ENCODE measurements at regions not wholly inside any gene's neighbourhood (a gene's known extent, or its start where the extent isn't known, plus 50 kb on each side); places are given as distances from the start of the nearest gene placed in this dataset.

DNA sequence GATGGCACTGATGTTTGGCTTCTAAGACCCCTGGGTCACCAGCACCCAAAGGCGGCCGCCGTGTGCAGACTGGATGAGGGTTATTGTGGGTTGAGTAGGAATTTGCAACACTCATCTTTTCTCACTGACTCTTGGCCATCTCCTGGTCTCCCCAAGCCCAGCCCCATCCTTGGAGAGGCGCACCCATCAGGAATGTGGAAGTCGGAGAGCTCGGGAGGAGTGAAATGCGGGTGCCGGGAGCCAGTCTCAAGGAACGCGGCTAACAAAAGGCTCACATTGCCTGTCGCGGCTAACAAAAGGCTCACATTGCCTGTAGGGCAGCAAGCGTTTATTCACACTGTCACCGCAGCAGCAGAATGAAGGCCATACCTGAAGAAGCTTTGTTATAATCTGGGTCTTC, 248.6 kb downstream of the FOXL1 start:
- Histone ChIP-seq H2BK15ac (ENCODE audit: low read depth, poor library complexity, severe bottlenecking) (no peak overlapping the region), H3K4me3 (ENCODE audit: insufficient read depth in 1 of 2, low read depth in 1 of 2, low read length in 2 of 2) (no peak overlapping the region), H3K27me3 (ENCODE audit: control insufficient read depth in 1 of 2, insufficient read depth in 1 of 2, low read length in 2 of 2) (peaks cover 0 to 93% of the 10 kb centered on the region in 2 experiments), H3K14ac (ENCODE audit: low read length in 2 of 2) (no peak overlapping the region), H2BK5ac (ENCODE audit: low read depth, low read length, poor library complexity, severe bottlenecking) (no peak overlapping the region), H3K4ac (ENCODE audit: low read depth in 1 of 2, low read length in 2 of 2) (no peak overlapping the region), H3K36me3 (ENCODE audit: control insufficient read depth in 1 of 2, insufficient read depth in 2 of 2, low read depth in 1 of 2, low read length in 2 of 2) (no peaks in the 10 kb centered on the region), H2AK5ac (ENCODE audit: low read length, severe bottlenecking) (no peak overlapping the region), H3K23ac (ENCODE audit: low read length in 2 of 2) (no peak overlapping the region), H4K8ac (ENCODE audit: low read length) (no peak overlapping the region), H3K79me1 (replicated peaks; ENCODE audit: low read length, poor library complexity, severe bottlenecking) (no peaks in the 10 kb centered on the region), H4K91ac (ENCODE audit: low read length) (no peak overlapping the region), H3K27ac (ENCODE audit: low read length, poor library complexity, severe bottlenecking) (no peak overlapping the region), H2BK12ac (ENCODE audit: low read length in 2 of 2) (no peak overlapping the region), H3K9me3 (ENCODE audit: control insufficient read depth, low read length) (no peaks in the 10 kb centered on the region), H3K4me1 (ENCODE audit: control insufficient read depth, insufficient read depth, low read depth, low read length) (peaks cover 21% of the 10 kb centered on the region), H3K4me2 (ENCODE audit: low read length, poor library complexity, severe bottlenecking) (no peak overlapping the region), H2AFZ (ENCODE audit: low read depth, low read length) (no peak overlapping the region), H3K18ac (ENCODE audit: low read depth in 1 of 2, low read length in 2 of 2) (no peak overlapping the region), H3K9ac (ENCODE audit: low read length) (no peak overlapping the region), H2BK120ac (ENCODE audit: low read depth, low read length) (no peak overlapping the region)
- WGBS: 56% methylated on average over 11 of the region's 14 CpGs
- DNase-seq: no peak

DNA sequence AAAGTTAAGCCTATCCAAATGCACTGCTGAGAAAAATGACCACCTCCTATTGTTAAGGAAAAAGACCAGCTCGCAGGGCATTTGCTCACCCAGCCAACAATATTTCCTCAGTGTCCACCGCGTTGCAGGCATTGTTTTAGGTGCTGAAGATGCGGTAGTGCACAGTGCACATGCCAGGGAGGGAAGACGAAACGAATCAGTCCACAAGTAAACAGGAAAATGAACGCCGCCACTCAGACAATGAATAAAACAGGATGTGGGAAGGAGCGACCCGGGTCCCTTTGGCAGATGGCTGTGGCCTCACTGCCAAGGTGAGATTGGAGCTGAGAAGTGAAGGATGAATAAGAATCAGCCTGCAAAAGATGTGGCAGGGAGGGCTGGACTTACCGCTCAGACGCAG, 249.2 kb downstream of the FOXL1 start:
- H2BK12ac ChIP-seq (ENCODE audit: low read length in 2 of 2): no peak overlapping the region
- H3K4me2 ChIP-seq (ENCODE audit: low read length, poor library complexity, severe bottlenecking): no peak overlapping the region
- no peak overlapping the region for H2AFZ ChIP-seq (ENCODE audit: low read depth, low read length)
- H2BK120ac ChIP-seq (ENCODE audit: low read depth, low read length): no peak overlapping the region
- no peak overlapping the region for H3K4me3 ChIP-seq (ENCODE audit: insufficient read depth in 1 of 2, low read depth in 1 of 2, low read length in 2 of 2)
- WGBS: 55% methylated on average over 12 of the region's 12 CpGs
- H3K23ac ChIP-seq (ENCODE audit: low read length in 2 of 2): no peak overlapping the region
- H4K91ac ChIP-seq (ENCODE audit: low read length): no peak overlapping the region
- no peak overlapping the region for H3K18ac ChIP-seq (ENCODE audit: low read depth in 1 of 2, low read length in 2 of 2)
- H3K4me1 ChIP-seq (ENCODE audit: control insufficient read depth, insufficient read depth, low read depth, low read length): peaks cover 20% of the 10 kb centered on the region
- no peak overlapping the region for H2BK5ac ChIP-seq (ENCODE audit: low read depth, low read length, poor library complexity, severe bottlenecking)
- no peak overlapping the region for H2AK5ac ChIP-seq (ENCODE audit: low read length, severe bottlenecking)
- no peak overlapping the region for H2BK15ac ChIP-seq (ENCODE audit: low read depth, poor library complexity, severe bottlenecking)
- H3K9ac ChIP-seq (ENCODE audit: low read length): no peak overlapping the region
- no peak overlapping the region for H4K8ac ChIP-seq (ENCODE audit: low read length)
- H3K27ac ChIP-seq (ENCODE audit: low read length, poor library complexity, severe bottlenecking): no peak overlapping the region
- H3K14ac ChIP-seq (ENCODE audit: low read length in 2 of 2): no peak overlapping the region
- H3K27me3 ChIP-seq (ENCODE audit: control insufficient read depth in 1 of 2, insufficient read depth in 1 of 2, low read length in 2 of 2): peaks cover 0 to 87% of the 10 kb centered on the region in 2 experiments
- no peaks in the 10 kb centered on the region for H3K36me3 ChIP-seq (ENCODE audit: control insufficient read depth in 1 of 2, insufficient read depth in 2 of 2, low read depth in 1 of 2, low read length in 2 of 2)
- no peaks in the 10 kb centered on the region for H3K9me3 ChIP-seq (ENCODE audit: control insufficient read depth, low read length)
- no peak for DNase-seq
- no peak overlapping the region for H3K4ac ChIP-seq (ENCODE audit: low read depth in 1 of 2, low read length in 2 of 2)
- no peaks in the 10 kb centered on the region for H3K79me1 ChIP-seq (replicated peaks; ENCODE audit: low read length, poor library complexity, severe bottlenecking)

DNA sequence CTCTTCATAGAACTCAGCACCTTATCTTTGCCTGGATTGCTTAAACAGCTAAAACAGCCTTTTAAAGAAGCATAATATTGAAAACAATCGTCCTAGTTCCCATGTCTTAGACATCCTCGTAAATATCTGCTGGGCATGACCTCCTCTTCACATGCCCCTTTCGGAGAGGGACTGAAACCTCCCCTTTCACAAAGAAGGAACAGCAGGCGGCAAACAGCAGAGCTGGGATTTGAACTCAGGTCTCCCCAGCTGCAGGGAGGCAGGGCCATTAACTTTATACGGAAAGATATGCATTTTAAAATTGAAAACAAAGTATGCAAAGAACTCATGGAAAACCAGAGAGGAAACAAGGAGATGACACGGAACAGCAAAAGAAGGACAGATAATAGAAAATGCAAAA, 249.9 kb downstream of the FOXL1 start:
- Histone ChIP-seq H3K14ac (ENCODE audit: low read length in 2 of 2) (no peak overlapping the region), H3K79me1 (replicated peaks; ENCODE audit: low read length, poor library complexity, severe bottlenecking) (no peaks in the 10 kb centered on the region), H3K4me3 (ENCODE audit: insufficient read depth in 1 of 2, low read depth in 1 of 2, low read length in 2 of 2) (no peak overlapping the region), H3K27me3 (ENCODE audit: control insufficient read depth in 1 of 2, insufficient read depth in 1 of 2, low read length in 2 of 2) (peaks cover 0 to 80% of the 10 kb centered on the region in 2 experiments), H4K8ac (ENCODE audit: low read length) (no peak overlapping the region), H3K9ac (ENCODE audit: low read length) (no peak overlapping the region), H3K23ac (ENCODE audit: low read length in 2 of 2) (no peak overlapping the region), H2BK120ac (ENCODE audit: low read depth, low read length) (no peak overlapping the region), H3K36me3 (ENCODE audit: control insufficient read depth in 1 of 2, insufficient read depth in 2 of 2, low read depth in 1 of 2, low read length in 2 of 2) (no peaks in the 10 kb centered on the region), H2AFZ (ENCODE audit: low read depth, low read length) (no peak overlapping the region), H3K27ac (ENCODE audit: low read length, poor library complexity, severe bottlenecking) (no peak overlapping the region), H2BK5ac (ENCODE audit: low read depth, low read length, poor library complexity, severe bottlenecking) (no peak overlapping the region), H2AK5ac (ENCODE audit: low read length, severe bottlenecking) (no peak overlapping the region), H2BK12ac (ENCODE audit: low read length in 2 of 2) (no peak overlapping the region), H4K91ac (ENCODE audit: low read length) (no peak overlapping the region), H3K9me3 (ENCODE audit: control insufficient read depth, low read length) (no peaks in the 10 kb centered on the region), H3K4ac (ENCODE audit: low read depth in 1 of 2, low read length in 2 of 2) (no peak overlapping the region), H3K4me2 (ENCODE audit: low read length, poor library complexity, severe bottlenecking) (no peak overlapping the region), H2BK15ac (ENCODE audit: low read depth, poor library complexity, severe bottlenecking) (no peak overlapping the region), H3K18ac (ENCODE audit: low read depth in 1 of 2, low read length in 2 of 2) (no peak overlapping the region), H3K4me1 (ENCODE audit: control insufficient read depth, insufficient read depth, low read depth, low read length) (peaks cover 18% of the 10 kb centered on the region)
- DNase-seq: no peak
- 96% methylated on average over 6 of the region's 6 CpGs for WGBS

DNA sequence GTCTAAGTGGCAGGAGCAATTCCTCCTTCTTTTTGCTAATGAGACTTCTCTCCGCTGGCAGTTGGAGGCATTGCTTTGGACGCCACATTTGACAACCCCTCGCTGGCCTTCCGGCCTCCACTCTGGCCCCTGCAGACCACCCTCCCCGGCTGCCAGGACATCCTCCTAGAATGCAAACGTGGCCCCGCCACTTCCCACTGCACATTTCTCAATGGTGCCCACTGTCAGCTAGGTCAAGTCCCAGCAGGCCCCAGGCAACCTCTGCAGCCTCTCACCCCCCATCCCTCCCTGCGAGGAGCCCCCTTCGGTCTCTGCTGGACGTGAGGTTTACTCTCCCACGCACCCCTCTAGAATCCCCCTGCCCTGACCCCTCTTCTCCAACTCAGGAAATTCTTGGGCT, 250.3 kb downstream of the FOXL1 start:
- Histone ChIP-seq H4K8ac (ENCODE audit: low read length) (no peak overlapping the region), H3K27me3 (ENCODE audit: control insufficient read depth in 1 of 2, insufficient read depth in 1 of 2, low read length in 2 of 2) (peaks cover 0 to 76% of the 10 kb centered on the region in 2 experiments), H3K27ac (ENCODE audit: low read length, poor library complexity, severe bottlenecking) (no peak overlapping the region), H4K91ac (ENCODE audit: low read length) (no peak overlapping the region), H3K14ac (ENCODE audit: low read length in 2 of 2) (no peak overlapping the region), H3K23ac (ENCODE audit: low read length in 2 of 2) (no peak overlapping the region), H3K18ac (ENCODE audit: low read depth in 1 of 2, low read length in 2 of 2) (no peak overlapping the region), H3K4ac (ENCODE audit: low read depth in 1 of 2, low read length in 2 of 2) (no peak overlapping the region), H3K9me3 (ENCODE audit: control insufficient read depth, low read length) (no peaks in the 10 kb centered on the region), H3K4me1 (ENCODE audit: control insufficient read depth, insufficient read depth, low read depth, low read length) (peaks cover 20% of the 10 kb centered on the region), H2AFZ (ENCODE audit: low read depth, low read length) (no peak overlapping the region), H3K4me3 (ENCODE audit: insufficient read depth in 1 of 2, low read depth in 1 of 2, low read length in 2 of 2) (no peak overlapping the region), H3K4me2 (ENCODE audit: low read length, poor library complexity, severe bottlenecking) (no peak overlapping the region), H3K36me3 (ENCODE audit: control insufficient read depth in 1 of 2, insufficient read depth in 2 of 2, low read depth in 1 of 2, low read length in 2 of 2) (no peaks in the 10 kb centered on the region), H2AK5ac (ENCODE audit: low read length, severe bottlenecking) (no peak overlapping the region), H2BK120ac (ENCODE audit: low read depth, low read length) (no peak overlapping the region), H2BK12ac (ENCODE audit: low read length in 2 of 2) (no peak overlapping the region), H2BK15ac (ENCODE audit: low read depth, poor library complexity, severe bottlenecking) (no peak overlapping the region), H2BK5ac (ENCODE audit: low read depth, low read length, poor library complexity, severe bottlenecking) (no peak overlapping the region), H3K79me1 (replicated peaks; ENCODE audit: low read length, poor library complexity, severe bottlenecking) (no peaks in the 10 kb centered on the region), H3K9ac (ENCODE audit: low read length) (no peak overlapping the region)
- WGBS: 91% methylated on average over 11 of the region's 11 CpGs
- DNase-seq: no peak

All from mesenchymal stem cell (in vitro differentiated cells and primary cell).